GM19397 (cell line): ENCODE measurements at regions not wholly inside any gene's neighbourhood (a gene's known extent, or its start where the extent isn't known, plus 50 kb on each side); places are given as distances from the start of the nearest gene placed in this dataset.
A peak's percentile ranks its signal among the peaks of the same experiment; 100 is the strongest.

Experiments used
- ATAC-seq: cut with Tn5 transposase; IDR thresholded peaks from one replicate; pipeline ENCODE4 v1.9.1; 2021; ENCODE audit warnings: mild to moderate bottlenecking, moderate library complexity; ENCODE audit not compliant: unreplicated experiment

DNA sequence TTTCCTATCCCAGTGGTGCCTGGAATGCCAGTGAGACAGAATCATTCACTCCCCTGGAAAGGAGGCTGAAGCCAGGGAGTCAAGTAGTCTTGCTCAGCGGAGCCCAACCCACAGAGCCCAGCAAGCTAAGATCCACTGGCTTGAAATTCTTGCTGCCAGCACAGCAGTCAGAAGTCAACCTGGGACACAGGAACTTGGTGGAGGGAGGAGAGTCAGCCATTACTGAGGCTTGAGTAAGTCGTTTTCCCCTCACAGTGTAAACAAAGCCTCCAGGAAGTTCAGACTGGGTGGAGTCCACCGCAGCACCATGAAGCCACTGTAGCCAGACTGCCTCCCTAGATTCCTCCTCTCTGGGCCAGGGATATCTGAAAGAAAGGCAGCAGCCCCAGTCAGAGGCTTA lies 283.2 kb upstream of the CPEB2 start:
- ATAC-seq: no peak

DNA sequence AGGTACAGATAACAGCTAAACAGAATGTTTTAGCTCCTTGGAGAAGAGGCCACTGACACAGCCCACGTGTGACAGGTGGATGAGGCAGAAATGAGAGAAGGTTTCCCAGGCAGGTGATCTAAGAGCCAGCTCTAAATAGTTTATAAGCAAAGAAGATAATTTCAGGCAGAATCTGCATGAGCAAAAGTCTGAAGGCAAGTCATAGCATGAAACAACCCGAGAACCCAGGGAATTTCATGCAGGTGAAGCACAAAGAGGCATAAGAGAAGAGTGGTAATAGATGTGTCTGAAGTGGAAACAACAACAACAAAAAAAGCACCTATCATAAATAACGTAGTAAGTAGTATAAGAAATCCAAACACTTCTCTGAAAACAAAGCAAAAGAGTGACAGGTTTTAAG lies 275.8 kb upstream of the CPEB2 start:
- ATAC-seq: no peak

- ATAC-seq: no peak
These were observed 275.4 kb upstream of the CPEB2 start for GRCh38 chr4:14726877-14727361.

- no peak for ATAC-seq
These were observed 272.8 kb upstream of the CPEB2 start for GRCh38 chr4:14729282-14730000.

DNA sequence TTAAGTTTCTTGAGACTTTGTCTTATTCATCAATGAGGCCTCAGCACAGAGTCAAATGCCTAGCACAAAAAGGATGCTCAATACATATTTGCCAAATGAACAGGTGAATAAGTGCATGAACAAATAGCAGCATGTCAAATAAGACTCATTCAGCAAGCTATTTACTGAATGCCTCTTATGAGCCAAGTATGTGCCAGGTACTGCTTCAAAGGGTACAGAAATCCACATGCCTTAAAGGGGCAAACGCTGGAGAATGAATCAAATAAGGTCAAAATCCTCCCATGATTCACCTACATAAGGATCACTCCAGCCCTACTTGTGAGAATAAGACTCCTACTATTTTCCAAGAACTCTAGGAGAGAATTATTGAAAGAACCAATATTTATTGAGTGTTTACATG lies 260.2 kb upstream of the CPEB2 start:
- no peak for ATAC-seq

- no peak for ATAC-seq
These were observed 259.1 kb upstream of the CPEB2 start for GRCh38 chr4:14743172-14743571.

GRCh38 chr4:14743601-14744000 lies 258.7 kb upstream of the CPEB2 start:
- ATAC-seq: no peak

GRCh38 chr4:14744346-14744745 lies 257.9 kb upstream of the CPEB2 start:
- no peak for ATAC-seq

DNA sequence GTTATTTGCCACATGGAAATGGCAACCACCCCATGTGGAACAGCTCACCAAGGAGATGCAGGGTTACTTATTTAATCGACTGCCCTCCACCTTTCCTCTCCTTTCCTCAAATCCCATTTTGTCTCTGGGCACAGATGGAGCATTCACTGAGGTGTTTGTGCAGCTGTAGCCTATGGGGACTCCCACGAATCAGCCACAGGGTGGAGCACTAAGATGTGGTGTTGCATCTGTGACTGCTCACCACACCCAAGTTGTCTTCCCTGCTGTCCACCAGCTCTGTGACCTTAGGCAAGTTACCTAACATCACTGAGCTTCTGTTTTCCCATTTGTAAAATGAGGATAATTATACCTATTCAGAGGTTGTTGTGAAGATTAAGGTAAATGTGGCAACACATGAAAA lies 252.4 kb upstream of the CPEB2 start:
- no peak for ATAC-seq

GRCh38 chr4:14752341-14753046 lies 249.8 kb upstream of the CPEB2 start:
- ATAC-seq: no peak

- ATAC-seq: no peak
These were observed 235.1 kb upstream of the CPEB2 start for GRCh38 chr4:14767142-14767541.

GRCh38 chr4:14768449-14768848 lies 233.8 kb upstream of the CPEB2 start:
- ATAC-seq: no peak

DNA sequence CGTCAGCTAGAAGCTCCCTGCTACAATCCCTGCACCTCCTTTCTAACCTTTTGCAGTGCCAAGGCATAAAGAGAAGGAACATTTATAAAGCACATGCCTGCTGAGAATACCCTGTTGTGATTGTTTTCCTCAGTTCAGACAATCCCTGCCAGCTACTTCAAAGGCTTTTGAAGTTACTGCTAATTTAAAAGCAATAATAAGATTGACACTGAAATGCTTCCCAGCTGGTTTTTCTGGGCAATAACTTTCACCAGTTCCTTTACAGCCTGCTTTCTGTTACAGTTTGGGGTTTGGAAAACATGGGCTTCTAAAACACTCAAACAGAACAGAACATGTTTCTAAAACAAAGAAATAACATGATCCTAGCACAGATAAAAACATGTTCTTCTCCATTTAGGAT lies 232.3 kb upstream of the CPEB2 start:
- ATAC-seq: no peak

DNA sequence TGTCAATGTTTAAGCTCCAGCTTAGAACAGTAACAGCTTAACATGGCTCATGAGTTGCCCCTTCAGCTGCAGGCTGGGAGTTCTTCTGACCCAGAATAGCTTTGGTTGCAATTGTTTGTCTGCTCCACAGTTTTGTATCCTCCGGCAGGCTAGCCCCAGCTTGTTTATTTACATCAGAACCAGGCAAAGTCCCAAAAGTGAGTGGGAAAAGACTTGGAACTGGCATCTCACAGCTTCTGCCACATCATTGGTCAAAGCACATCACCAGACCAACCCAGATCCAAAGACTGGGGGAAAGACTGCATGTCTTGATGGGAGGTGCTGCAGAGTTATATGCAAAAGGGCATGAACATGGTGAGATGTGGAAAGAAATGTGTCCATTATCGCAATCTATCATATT lies 231.2 kb upstream of the CPEB2 start:
- ATAC-seq: no peak

DNA sequence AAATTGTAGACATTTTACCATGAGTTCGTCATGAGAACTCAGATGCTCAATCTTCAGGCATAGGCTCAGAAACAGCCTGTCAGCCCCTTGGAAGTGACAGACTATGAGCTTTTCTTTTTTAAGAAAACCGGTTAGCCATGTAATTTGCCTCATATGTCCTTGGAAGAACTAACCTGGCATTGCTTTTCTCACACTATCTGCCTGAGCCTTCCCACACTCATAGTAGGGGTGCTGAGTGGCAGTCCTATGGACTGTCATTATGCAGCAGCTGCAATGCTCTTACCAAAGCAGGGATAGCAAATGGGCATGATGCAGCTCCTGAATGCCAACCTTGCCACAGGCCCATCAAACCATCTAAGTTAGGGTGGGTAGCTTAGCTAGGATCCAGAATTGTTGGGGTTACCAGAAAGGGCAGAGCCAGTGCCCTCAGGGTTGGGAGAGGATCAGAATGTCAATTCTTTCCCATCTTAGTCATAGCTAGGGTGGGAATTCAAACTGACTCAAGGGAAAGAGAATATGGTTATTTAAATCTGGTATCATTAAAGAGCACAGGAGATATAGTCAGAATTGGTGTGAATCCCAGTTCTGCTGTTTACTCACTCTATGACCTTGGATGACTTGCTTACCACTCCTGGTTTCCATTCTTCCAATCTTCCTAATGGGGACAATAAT lies 230.6 kb upstream of the CPEB2 start:
- no peak for ATAC-seq

DNA sequence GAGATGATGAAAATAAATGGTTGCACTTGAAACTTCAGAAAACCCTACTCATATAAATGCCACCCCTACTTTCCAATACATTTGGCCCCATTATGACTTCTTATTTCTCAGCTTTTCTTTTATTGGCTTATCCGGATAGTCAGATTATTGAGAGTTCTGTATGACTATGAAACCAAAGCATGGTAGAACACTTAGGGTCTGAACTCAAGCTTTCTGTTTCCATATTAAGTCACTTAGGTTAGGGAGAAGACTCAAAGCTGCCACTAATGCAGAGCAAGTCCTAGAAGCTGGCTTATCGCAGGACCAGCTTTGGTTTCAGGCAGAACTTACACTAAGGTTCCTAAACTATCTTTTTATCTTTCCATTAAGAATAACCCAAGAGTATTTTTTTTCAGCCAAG lies 229.9 kb upstream of the CPEB2 start:
- no peak for ATAC-seq

- ATAC-seq: peak; percentile 67
These were observed 219.0 kb upstream of the CPEB2 start for GRCh38 chr4:14783011-14783877.

GRCh38 chr4:14787221-14787620 lies 215.1 kb upstream of the CPEB2 start:
- no peak for ATAC-seq

DNA sequence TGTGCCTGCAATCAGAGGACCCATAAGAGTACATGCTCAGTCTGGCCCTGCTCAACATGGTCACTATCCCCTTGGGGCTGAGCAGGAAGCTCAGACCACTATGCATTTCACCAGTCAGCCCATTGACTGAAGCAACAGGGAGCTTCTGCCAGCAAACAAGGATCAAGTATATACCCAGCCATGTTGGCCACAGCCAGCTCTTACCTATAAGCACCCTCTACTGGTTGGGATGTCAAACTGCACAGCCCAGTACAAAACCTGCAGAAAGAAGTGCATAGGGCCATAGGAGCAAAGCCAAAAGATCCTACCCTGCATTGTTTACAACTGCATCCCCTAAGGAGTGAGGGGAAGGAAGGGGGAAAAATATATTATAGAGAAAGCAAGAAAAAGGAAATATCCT lies 214.4 kb upstream of the CPEB2 start:
- ATAC-seq: peak; percentile 53

GRCh38 chr4:14790494-14790893 lies 211.8 kb upstream of the CPEB2 start:
- no peak for ATAC-seq

DNA sequence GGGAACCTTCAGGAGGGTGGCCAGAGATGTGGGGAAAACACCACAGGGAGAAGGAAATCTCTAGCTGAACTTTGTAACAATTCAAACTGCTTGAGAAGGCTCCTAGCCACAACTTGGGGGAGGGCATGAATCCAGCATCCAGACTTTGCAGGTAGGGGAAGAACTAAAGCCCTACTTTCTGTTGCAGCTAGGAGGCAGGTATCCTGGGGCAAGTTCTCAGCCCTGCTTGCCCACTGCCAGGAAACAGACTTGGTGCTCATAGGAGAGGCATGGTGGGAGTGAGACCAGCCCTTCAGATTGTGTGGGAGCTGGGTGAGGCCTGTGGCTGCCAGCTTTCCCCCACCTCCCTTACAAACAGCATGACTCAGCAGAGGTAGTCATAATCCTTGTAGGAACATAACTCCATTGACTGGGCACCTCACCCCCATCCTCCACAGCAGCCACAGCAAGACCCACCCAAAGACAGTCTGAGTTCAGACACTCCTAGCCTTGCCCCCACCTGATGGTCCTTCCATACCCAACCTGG lies 209.5 kb upstream of the CPEB2 start:
- ATAC-seq: no peak
